Breast epithelium (tissue), 4 donors: ENCODE measurements at regions not wholly inside any gene's neighbourhood (a gene's known extent, or its start where the extent isn't known, plus 50 kb on each side); places are given as distances from the start of the nearest gene placed in this dataset.
A peak's percentile ranks its signal among the peaks of the same experiment; 100 is the strongest.
"Not testable (repeated sequence)": the region's sequence is repeated elsewhere in the genome, so short reads cannot be mapped to it uniquely, and the experiment has no call there.

ENCODE experiments used
- DNase-seq, 2 donors: peaks; one replicate each; pipeline ENCODE4 v3.0.0-alpha.2; 2019; ENCODE audit warnings: low spot score in 2 of 2
- H3K27ac ChIP-seq, 2 donors: fragments of 200-600 bp; sonication (generic) in 1 of 2; one replicate each; pipeline ENCODE4 v1.5.1; 2016 to 2019; ENCODE audit warnings: mild to moderate bottlenecking in 1 of 2
- H3K27me3 ChIP-seq, 2 donors: fragments of 200-600 bp; sonication (generic) in 1 of 2; one replicate each; pipeline versions ENCODE4 v1.5.1 to v1.6.0; 2017 to 2019; ENCODE audit warnings: control low read depth in 1 of 2, mild to moderate bottlenecking in 1 of 2
- H3K36me3 ChIP-seq: fragments of 200-600 bp; one replicate; pipeline ENCODE4 v1.5.1; 2019
- H3K4me1 ChIP-seq, 2 donors: fragments of 200-600 bp; sonication (generic); one replicate each; pipeline ENCODE4 v1.5.1; 2016 to 2019; ENCODE audit warnings: control low read depth in 1 of 2
- H3K4me3 ChIP-seq, 3 donors: fragments of 200-600 bp; sonication (generic); 1 replicate in 2 of 3; 2 replicates in 1 of 3; pipeline ENCODE4 v1.5.1; 2016 to 2019; ENCODE audit warnings: mild to moderate bottlenecking in 3 of 3, moderate library complexity in 2 of 3
- H3K9me3 ChIP-seq, 2 donors: fragments of 200-600 bp; sonication (generic) in 1 of 2; one replicate each; pipeline ENCODE4 v1.5.1; 2016 to 2019; ENCODE audit warnings: control low read depth in 1 of 2
- intact Hi-C: fragments of 100-400 bp; cut with DNase I; formaldehyde crosslinking; loops from one replicate; pipeline ENCODE4 v1.15.1; 2023; ENCODE audit warnings: low total_unique reads

- H3K4me1 ChIP-seq, result not testable (repeated sequence)
These were observed 103.0 kb downstream of the NBPF11 start for GRCh38 chr1:148049115-148049496.

GRCh38 chr1:148048423-148049114, 103.5 kb downstream of the NBPF11 start:
- DNase-seq, intact Hi-C loops: not testable (repeated sequence)

More at GRCh38 chr1:148049115-148049496, 103.0 kb downstream of the NBPF11 start:
- H3K9me3 ChIP-seq, H3K27ac ChIP-seq, intact Hi-C loops, H3K27me3 ChIP-seq, H3K36me3 ChIP-seq, DNase-seq: not testable (repeated sequence)
- peak overlapping the region; percentile 21 to 58 (median 33) for H3K4me3 ChIP-seq

DNA sequence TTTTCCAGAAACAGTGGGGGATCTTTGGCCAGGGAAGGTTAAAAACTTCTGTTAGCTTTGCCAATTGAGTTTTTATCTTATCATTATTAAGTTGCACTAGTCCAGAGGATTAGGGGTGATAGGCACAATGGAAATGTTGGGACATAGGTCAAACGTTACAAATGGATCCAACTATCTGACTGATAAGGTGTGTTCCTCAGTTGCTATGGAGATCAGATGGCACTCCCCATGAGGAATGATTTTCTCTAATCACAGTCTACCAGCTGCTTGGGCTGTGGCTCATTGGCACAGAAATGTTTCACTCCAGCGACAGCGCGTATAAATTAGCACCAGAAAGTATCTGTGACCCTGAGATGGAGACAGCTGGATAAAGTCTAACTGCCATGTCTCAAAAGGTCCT, 106.2 kb downstream of the NBPF11 start:
- H3K36me3 ChIP-seq, H3K9me3 ChIP-seq, H3K4me1 ChIP-seq, intact Hi-C loops, H3K27me3 ChIP-seq, DNase-seq, H3K27ac ChIP-seq, H3K4me3 ChIP-seq: not testable (repeated sequence)

More at GRCh38 chr1:148048423-148049114, 103.5 kb downstream of the NBPF11 start:
- not testable (repeated sequence) for H3K4me1 ChIP-seq, H3K27me3 ChIP-seq, H3K27ac ChIP-seq, H3K36me3 ChIP-seq, H3K9me3 ChIP-seq
- H3K4me3 ChIP-seq, result peak overlapping the region; percentile 21 to 58 (median 33)

- H3K36me3 ChIP-seq, H3K27ac ChIP-seq, H3K4me3 ChIP-seq, intact Hi-C loops, H3K4me1 ChIP-seq, H3K9me3 ChIP-seq, DNase-seq, H3K27me3 ChIP-seq: not testable (repeated sequence)
These were observed 107.6 kb downstream of the NBPF11 start for GRCh38 chr1:148044495-148044894.
